Esophagus squamous epithelium (tissue), 4 donors: ENCODE measurements at regions not wholly inside any gene's neighbourhood (a gene's known extent, or its start where the extent isn't known, plus 50 kb on each side); places are given as distances from the start of the nearest gene placed in this dataset.

Source experiments
- CTCF ChIP-seq, 6 experiments: fragments of 450-650 bp in 4 of 6; fragments of 200-600 bp in 2 of 6; sonication (generic) in 2 of 6; IDR thresholded peaks; one replicate each; pipeline ENCODE4 v1.5.1; 2016 to 2019; ENCODE audit warnings: antibody characterized with exemption in 6 of 6, mild to moderate bottlenecking in 4 of 6, moderate library complexity in 4 of 6
- POLR2A ChIP-seq, 4 donors: fragments of 450-650 bp; IDR thresholded peaks; one replicate each; pipeline ENCODE4 v1.6.1; 2017; ENCODE audit warnings: antibody characterized with exemption in 4 of 4, mild to moderate bottlenecking in 4 of 4, moderate library complexity in 3 of 4

- no peak for TF ChIP-seq CTCF (IDR thresholded peaks at IDR 0.05)
- TF ChIP-seq POLR2A (IDR thresholded peaks at IDR 0.05) = no peak
Measured at GRCh38 chr13:112236016-112236415, 140.1 kb upstream of the SPACA7 start.
